Adrenal gland (tissue), 9 donors: ENCODE measurements at regions not wholly inside any gene's neighbourhood (a gene's known extent, or its start where the extent isn't known, plus 50 kb on each side); places are given as distances from the start of the nearest gene placed in this dataset.

ENCODE experiments used
- DNase-seq, 7 donors: peaks; one replicate each; pipeline ENCODE4 v3.0.0-alpha.2; 2019 to 2020
- H3K27ac ChIP-seq, 5 donors: fragments of 200-600 bp; sonication (generic) in 4 of 5; 1 replicate in 3 of 5; 2 replicates in 2 of 5; pipeline versions ENCODE4 v1.5.1 to v1.8.0; 2016 to 2020; ENCODE audit warnings: mild to moderate bottlenecking in 1 of 5
- H3K27me3 ChIP-seq: fragments of 200-600 bp; 2 replicates; pipeline ENCODE4 v1.8.0; 2021
- H3K36me3 ChIP-seq, 2 donors: fragments of 200-600 bp; replicated peaks in 1 of 2; 1 replicate in 1 of 2; 2 replicates in 1 of 2; pipeline versions ENCODE4 v1.5.1 to v1.8.0; 2018 to 2022
- H3K4me1 ChIP-seq, 2 donors: fragments of 200-600 bp; replicated peaks in 1 of 2; 1 replicate in 1 of 2; 2 replicates in 1 of 2; pipeline versions ENCODE4 v1.5.1 to v1.8.0; 2018 to 2021
- H3K4me3 ChIP-seq, 4 donors: fragments of 200-600 bp; sonication (generic) in 3 of 4; one replicate each; pipeline ENCODE4 v1.5.1; 2016 to 2018
- H3K9me3 ChIP-seq, 3 donors: fragments of 200-600 bp; sonication (generic) in 1 of 3; replicated peaks in 1 of 3; 1 replicate in 2 of 3; 2 replicates in 1 of 3; pipeline versions ENCODE4 v1.5.1 to v1.8.0; 2016 to 2021
- CTCF ChIP-seq, 6 experiments: fragments of 450-650 bp in 4 of 6; fragments of 200-600 bp in 2 of 6; sonication (generic) in 1 of 6; IDR thresholded peaks; 1 replicate in 5 of 6; 2 replicates in 1 of 6; pipeline versions ENCODE4 v1.5.1 to v1.8.0; 2016 to 2021; ENCODE audit warnings: antibody characterized with exemption in 6 of 6, mild to moderate bottlenecking in 2 of 6, moderate library complexity in 1 of 6
- POLR2A ChIP-seq, 2 donors: fragments of 450-650 bp; IDR thresholded peaks; one replicate each; pipeline ENCODE4 v1.6.1; 2017; ENCODE audit warnings: antibody characterized with exemption in 2 of 2, mild to moderate bottlenecking in 2 of 2, moderate library complexity in 1 of 2
- WGBS, 4 donors: extraction: QIAGEN DNeasy Blood & Tissue Kit in 2 of 4; methylation state at CpG; one replicate each; pipeline versions ENCODE4 v1.1.5 to v1.1.7; 2013 to 2017; 5-methylcytosine and 5-hydroxymethylcytosine counted together
- intact Hi-C, 2 donors: fragments of 100-400 bp; cut with DNase I; formaldehyde crosslinking; loops; one replicate each; pipeline versions ENCODE4 v1.14.1 to v1.15.0; 2022 to 2023
- donor health status: healthy with polysubstance abuse.
- donor health status: Bipolar disorder and iron deficiency.
- donor health status: DM: yes; HTN: yes; CAD: no.
- donor health status: DM: no; HTN: no; CAD: no.
- donor health status: DM: no; HTN: no; CAD: no.

DNA sequence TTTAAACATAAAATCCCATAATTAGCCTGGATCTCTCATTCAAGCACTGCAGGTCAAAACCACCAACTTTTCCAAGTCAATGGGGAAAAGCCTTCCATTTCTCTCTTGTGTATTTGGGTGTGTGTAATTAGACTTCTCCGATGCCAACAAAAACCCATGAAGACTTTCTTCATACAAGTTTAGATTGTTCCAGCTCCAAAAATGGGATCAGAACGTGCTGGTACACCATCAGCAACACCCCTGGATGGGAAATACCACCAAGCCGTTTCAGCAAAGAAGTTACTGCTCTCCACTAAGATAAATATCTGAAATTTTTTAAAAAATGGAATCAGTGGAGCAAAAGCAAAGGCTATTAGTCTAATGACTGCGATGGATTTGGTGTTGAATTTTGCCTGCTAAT, 837.3 kb upstream of the SOX9 start:
- H3K27ac ChIP-seq = no peak overlapping the region
- H3K4me1 ChIP-seq = no peaks in the 10 kb centered on the region
- H3K36me3 ChIP-seq = no peaks in the 10 kb centered on the region
- no peak overlapping the region for H3K4me3 ChIP-seq
- H3K27me3 ChIP-seq = no peaks in the 10 kb centered on the region
- TF ChIP-seq POLR2A (IDR thresholded peaks at IDR 0.05) = no peak
- TF ChIP-seq CTCF (IDR thresholded peaks at IDR 0.05) = no peak
- no peaks in the 10 kb centered on the region for H3K9me3 ChIP-seq
- intact Hi-C loops = no loop called here
- 70 to 78% (median 72%) methylated on average over 4 of the region's 4 CpGs for WGBS, 4 donors
- DNase-seq = no peak

DNA sequence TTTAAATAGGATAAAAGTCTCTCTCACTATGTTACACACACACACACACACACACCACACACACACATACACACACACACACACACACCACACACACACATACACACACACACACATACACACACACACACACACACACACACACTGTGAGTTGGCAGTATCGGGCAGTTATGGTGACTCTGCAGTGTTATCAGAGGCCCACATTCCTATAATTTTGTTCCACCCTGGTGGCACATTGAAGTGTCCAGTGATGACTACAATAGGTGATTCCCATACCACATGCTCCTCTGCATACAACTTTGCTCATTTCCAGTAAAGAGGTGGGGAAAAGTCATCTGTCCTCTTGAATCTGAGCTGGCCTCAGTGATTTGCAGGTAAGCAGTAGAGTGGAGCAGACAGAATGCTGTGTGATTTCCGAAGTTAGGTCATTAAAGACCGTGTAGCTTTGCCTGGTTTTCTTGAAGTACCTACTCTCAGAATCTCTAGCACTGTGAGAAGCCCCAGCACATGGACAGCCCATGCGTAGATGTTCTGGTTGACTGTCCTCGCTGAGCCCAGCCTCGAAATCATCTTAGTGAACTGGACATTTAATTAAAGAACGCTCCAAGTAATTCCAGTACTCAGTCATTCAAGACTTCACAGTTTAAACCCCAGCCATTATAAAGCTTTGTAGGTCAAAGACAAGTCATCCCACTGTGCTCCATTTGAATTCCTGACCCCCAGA, 836.6 kb upstream of the SOX9 start:
- intact Hi-C loops = no loop called here
- DNase-seq = no peak
- Histone ChIP-seq H3K27ac (no peak overlapping the region), H3K9me3 (no peaks in the 10 kb centered on the region), H3K36me3 (no peaks in the 10 kb centered on the region), H3K4me3 (no peak overlapping the region), H3K27me3 (no peaks in the 10 kb centered on the region), H3K4me1 (no peaks in the 10 kb centered on the region)
- 83 to 91% (median 87%) methylated on average over 7 of the region's 7 CpGs for WGBS, 4 donors
- no peak for TF ChIP-seq POLR2A (IDR thresholded peaks at IDR 0.05)
- TF ChIP-seq CTCF (IDR thresholded peaks at IDR 0.05) = no peak

DNA sequence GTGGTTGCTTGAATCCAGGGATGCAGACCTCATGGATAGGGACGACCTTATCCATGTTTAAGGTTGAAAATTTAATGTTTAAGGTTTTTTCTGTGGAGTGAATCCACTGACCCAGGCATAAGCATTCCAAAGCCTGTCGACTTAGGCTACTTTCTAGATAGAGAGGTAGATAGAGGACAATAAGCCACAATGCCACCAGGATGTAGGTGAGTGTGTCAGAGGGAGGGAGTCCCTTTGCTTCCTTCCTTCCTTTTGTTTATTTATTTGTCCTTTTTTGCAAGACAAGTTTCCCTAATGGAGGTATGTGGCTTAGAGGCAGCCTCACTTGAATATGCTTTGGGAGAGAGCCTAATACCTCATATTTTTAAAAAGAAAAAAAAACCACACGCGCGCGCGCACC, 834.2 kb upstream of the SOX9 start:
- Histone ChIP-seq H3K9me3 (no peaks in the 10 kb centered on the region), H3K4me1 (no peaks in the 10 kb centered on the region), H3K36me3 (no peaks in the 10 kb centered on the region), H3K4me3 (no peak overlapping the region), H3K27ac (no peak overlapping the region), H3K27me3 (no peaks in the 10 kb centered on the region)
- no peak for TF ChIP-seq CTCF (IDR thresholded peaks at IDR 0.05)
- TF ChIP-seq POLR2A (IDR thresholded peaks at IDR 0.05) = no peak
- WGBS, 4 donors = 52 to 72% (median 69%) methylated on average over 7 of the region's 7 CpGs
- intact Hi-C loops = no loop called here
- no peak for DNase-seq

DNA sequence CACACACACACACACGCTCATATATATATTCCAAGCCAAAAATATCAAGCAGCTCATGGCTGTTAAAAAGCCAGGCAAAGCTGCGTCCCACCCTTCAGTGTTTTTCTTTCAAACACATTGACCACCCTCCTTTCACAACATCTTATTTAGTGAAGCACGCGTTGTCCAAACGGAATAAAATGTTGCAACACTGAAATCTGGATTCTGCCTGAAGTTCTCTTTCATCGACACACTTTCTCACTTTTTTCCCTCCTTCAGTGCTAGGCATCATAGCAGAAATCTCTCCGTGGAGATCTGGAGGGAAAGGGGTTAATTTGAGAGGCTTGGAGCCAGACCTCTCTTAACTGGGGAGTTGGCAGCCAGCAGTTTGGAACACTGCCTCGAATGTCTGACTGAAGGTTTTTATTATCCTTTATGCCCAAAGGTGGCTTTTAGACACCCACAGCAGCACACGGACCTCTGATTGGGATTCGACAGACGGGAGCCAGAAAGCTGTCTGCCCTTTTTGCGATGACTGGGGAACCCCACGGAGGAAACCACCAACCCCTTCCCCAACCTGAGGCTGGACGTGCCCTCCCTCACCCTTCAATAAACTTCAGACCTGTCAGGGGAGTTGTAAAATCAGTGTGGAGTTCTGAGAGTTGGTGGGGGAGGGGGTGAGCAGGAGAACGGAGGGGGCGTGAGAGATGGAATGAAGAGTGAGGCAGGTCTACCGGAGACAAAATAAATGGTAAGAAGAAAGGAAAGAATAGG, 833.6 kb upstream of the SOX9 start:
- intact Hi-C loops = no loop called here
- Histone ChIP-seq H3K4me1 (no peaks in the 10 kb centered on the region), H3K27ac (no peak overlapping the region), H3K4me3 (no peak overlapping the region), H3K9me3 (no peaks in the 10 kb centered on the region), H3K36me3 (no peaks in the 10 kb centered on the region), H3K27me3 (no peaks in the 10 kb centered on the region)
- no peak for TF ChIP-seq CTCF (IDR thresholded peaks at IDR 0.05)
- TF ChIP-seq POLR2A (IDR thresholded peaks at IDR 0.05) = no peak
- DNase-seq = no peak
- WGBS, 4 donors = 37 to 41% (median 38%) methylated on average over 17 of the region's 17 CpGs
